ENCODE measurements at regions not wholly inside any gene's neighbourhood (a gene's known extent, or its start where the extent isn't known, plus 50 kb on each side); places are given as distances from the start of the nearest gene placed in this dataset.
A peak's percentile ranks its signal among the peaks of the same experiment; 100 is the strongest.

GRCh38 chr12:41907550-41907949 is 237.1 kb downstream of the GXYLT1 start:
- in situ Hi-C loops (cut with HindIII; ENCODE audit: low pct_unique_long_range_greater_than_20kb, low sequenced_read_pairs) = no loop called here
- no peak for DNase-seq (ENCODE audit: low read depth)

- in situ Hi-C loops (cut with HindIII; ENCODE audit: low pct_unique_long_range_greater_than_20kb, low sequenced_read_pairs) = no loop called here
- no peak for DNase-seq (ENCODE audit: low read depth)
These were observed 237.7 kb downstream of the GXYLT1 start for GRCh38 chr12:41907021-41907420.

GRCh38 chr12:41905759-41906297 is 238.8 kb downstream of the GXYLT1 start:
- DNase-seq (ENCODE audit: low read depth) = no peak
- in situ Hi-C loops (cut with HindIII; ENCODE audit: low pct_unique_long_range_greater_than_20kb, low sequenced_read_pairs) = no loop called here

- no peak for DNase-seq (ENCODE audit: low read depth)
- in situ Hi-C loops (cut with HindIII; ENCODE audit: low pct_unique_long_range_greater_than_20kb, low sequenced_read_pairs) = no loop called here
These were observed 239.5 kb downstream of the GXYLT1 start for GRCh38 chr12:41905073-41905758.

- in situ Hi-C loops (cut with HindIII; ENCODE audit: low pct_unique_long_range_greater_than_20kb, low sequenced_read_pairs) = no loop called here
- DNase-seq (ENCODE audit: low read depth) = no peak
These were observed 240.6 kb downstream of the GXYLT1 start for GRCh38 chr12:41904041-41904440.

- in situ Hi-C loops (cut with HindIII; ENCODE audit: low pct_unique_long_range_greater_than_20kb, low sequenced_read_pairs) = no loop called here
- DNase-seq (ENCODE audit: low read depth) = no peak
These were observed 241.5 kb downstream of the GXYLT1 start for GRCh38 chr12:41903014-41903708.

GRCh38 chr12:41899577-41899976 is 245.1 kb downstream of the GXYLT1 start:
- in situ Hi-C loops (cut with HindIII; ENCODE audit: low pct_unique_long_range_greater_than_20kb, low sequenced_read_pairs) = no loop called here
- no peak for DNase-seq (ENCODE audit: low read depth)

- in situ Hi-C loops (cut with HindIII; ENCODE audit: low pct_unique_long_range_greater_than_20kb, low sequenced_read_pairs) = no loop called here
These were observed 247.1 kb downstream of the GXYLT1 start for GRCh38 chr12:41897593-41897992.

GRCh38 chr12:41893491-41893890 is 251.2 kb downstream of the GXYLT1 start:
- DNase-seq (ENCODE audit: low read depth) = no peak
- in situ Hi-C loops (cut with HindIII; ENCODE audit: low pct_unique_long_range_greater_than_20kb, low sequenced_read_pairs) = no loop called here

More at GRCh38 chr12:41897593-41897992, 247.1 kb downstream of the GXYLT1 start:
- no peak for DNase-seq (ENCODE audit: low read depth)

- in situ Hi-C loops (cut with HindIII; ENCODE audit: low pct_unique_long_range_greater_than_20kb, low sequenced_read_pairs) = no loop called here
These were observed 252.4 kb downstream of the GXYLT1 start for GRCh38 chr12:41892302-41892701.

GRCh38 chr12:41891226-41891625 is 253.4 kb downstream of the GXYLT1 start:
- in situ Hi-C loops (cut with HindIII; ENCODE audit: low pct_unique_long_range_greater_than_20kb, low sequenced_read_pairs) = no loop called here
- DNase-seq (ENCODE audit: low read depth) = no peak

More at GRCh38 chr12:41892302-41892701, 252.4 kb downstream of the GXYLT1 start:
- DNase-seq (ENCODE audit: low read depth) = no peak

- DNase-seq (ENCODE audit: low read depth) = no peak
- in situ Hi-C loops (cut with HindIII; ENCODE audit: low pct_unique_long_range_greater_than_20kb, low sequenced_read_pairs) = no loop called here
These were observed 256.4 kb downstream of the GXYLT1 start for GRCh38 chr12:41888285-41888684.

GRCh38 chr12:41881891-41882805 is 262.5 kb downstream of the GXYLT1 start:
- in situ Hi-C loops (cut with HindIII; ENCODE audit: low pct_unique_long_range_greater_than_20kb, low sequenced_read_pairs) = no loop called here

GRCh38 chr12:41869432-41869831 is 275.2 kb downstream of the GXYLT1 start:
- in situ Hi-C loops (cut with HindIII; ENCODE audit: low pct_unique_long_range_greater_than_20kb, low sequenced_read_pairs) = no loop called here
- DNase-seq (ENCODE audit: low read depth) = no peak

More at GRCh38 chr12:41881891-41882805, 262.5 kb downstream of the GXYLT1 start:
- peak; percentile 17 for DNase-seq (ENCODE audit: low read depth)

GRCh38 chr12:41866878-41867430 is 277.7 kb downstream of the GXYLT1 start:
- in situ Hi-C loops (cut with HindIII; ENCODE audit: low pct_unique_long_range_greater_than_20kb, low sequenced_read_pairs) = no loop called here
- no peak for DNase-seq (ENCODE audit: low read depth)

GRCh38 chr12:41856228-41856627 is 288.4 kb downstream of the GXYLT1 start:
- DNase-seq (ENCODE audit: low read depth) = no peak
- in situ Hi-C loops (cut with HindIII; ENCODE audit: low pct_unique_long_range_greater_than_20kb, low sequenced_read_pairs) = no loop called here

GRCh38 chr12:41850046-41850445 is 294.6 kb downstream of the GXYLT1 start:
- in situ Hi-C loops (cut with HindIII; ENCODE audit: low pct_unique_long_range_greater_than_20kb, low sequenced_read_pairs) = no loop called here

GRCh38 chr12:41846718-41847117 is 298.0 kb downstream of the GXYLT1 start:
- no peak for DNase-seq (ENCODE audit: low read depth)
- in situ Hi-C loops (cut with HindIII; ENCODE audit: low pct_unique_long_range_greater_than_20kb, low sequenced_read_pairs) = no loop called here

More at GRCh38 chr12:41850046-41850445, 294.6 kb downstream of the GXYLT1 start:
- no peak for DNase-seq (ENCODE audit: low read depth)
